Stimulated activated CD8-positive, alpha-beta memory T cell treated with anti-CD3 and anti-CD28 coated beads, Interleukin-7, amount 100 ng/mL, for 48 hours (primary cell): ENCODE measurements at regions not wholly inside any gene's neighbourhood (a gene's known extent, or its start where the extent isn't known, plus 50 kb on each side); places are given as distances from the start of the nearest gene placed in this dataset.

ENCODE experiments used
- DNase-seq, 2 donors: peaks; one replicate each; pipeline ENCODE4 v3.0.0-alpha.2; 2020; ENCODE audit warnings: low read depth in 1 of 2; ENCODE audit errors: extremely low read depth in 1 of 2

DNA sequence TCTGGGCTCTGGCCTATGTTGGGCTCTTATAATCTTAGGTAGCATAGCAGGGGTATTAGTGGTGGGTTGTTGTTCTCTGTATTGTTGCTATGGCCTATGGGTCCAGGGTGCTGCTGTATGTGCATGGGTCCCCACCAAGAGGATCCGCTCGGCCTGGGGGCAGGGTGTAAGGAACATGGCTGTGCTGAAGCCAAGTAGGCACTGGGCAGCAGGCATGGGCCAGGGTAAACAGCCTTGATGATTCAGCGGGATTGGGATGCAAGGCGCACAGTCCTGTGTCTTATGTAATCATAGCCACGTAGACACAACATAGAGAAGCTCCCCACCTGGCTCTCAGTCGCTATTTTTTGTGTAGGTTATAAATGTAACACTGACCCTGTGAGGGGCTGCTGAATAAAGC, 306.9 kb downstream of the ZPLD1 start:
- DNase-seq: no peak

DNA sequence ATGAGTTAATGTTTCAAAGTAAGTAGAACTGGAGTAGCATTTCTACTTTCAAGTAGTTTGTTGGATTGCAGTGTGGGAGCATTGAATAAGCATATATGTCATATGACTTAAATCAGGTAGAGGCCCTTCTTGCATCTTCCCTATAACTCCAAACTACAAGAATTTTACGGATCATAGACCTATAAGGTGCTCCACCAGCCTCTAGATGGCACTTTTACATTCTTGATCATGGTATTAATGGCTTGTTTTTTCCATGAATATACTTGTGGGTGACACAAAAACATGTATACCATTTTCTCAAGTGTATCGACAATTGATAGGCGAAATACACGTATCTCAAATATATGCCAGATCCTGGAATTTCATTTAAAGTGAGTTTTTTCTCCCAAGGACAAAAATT, 311.1 kb downstream of the ZPLD1 start:
- DNase-seq: no peak

DNA sequence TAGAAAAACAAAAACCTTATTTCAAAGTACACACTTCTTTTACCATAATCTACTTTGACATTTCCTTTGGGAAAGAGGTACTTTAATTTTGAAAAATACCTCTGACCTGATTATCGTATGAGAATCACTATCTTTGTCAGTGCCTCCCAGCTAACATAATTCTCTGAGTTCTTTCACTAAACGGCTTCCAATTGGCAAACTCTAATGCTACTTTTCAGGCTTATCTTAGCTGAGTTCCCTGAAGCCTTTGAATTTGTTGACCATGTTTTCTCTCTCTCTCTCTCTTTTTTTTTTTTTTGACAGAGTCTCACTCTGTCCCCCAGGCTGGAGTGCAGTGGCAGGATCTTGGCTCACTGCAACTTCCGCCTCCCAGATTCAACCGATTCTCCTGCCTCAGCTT, 312.8 kb downstream of the ZPLD1 start:
- DNase-seq: no peak

DNA sequence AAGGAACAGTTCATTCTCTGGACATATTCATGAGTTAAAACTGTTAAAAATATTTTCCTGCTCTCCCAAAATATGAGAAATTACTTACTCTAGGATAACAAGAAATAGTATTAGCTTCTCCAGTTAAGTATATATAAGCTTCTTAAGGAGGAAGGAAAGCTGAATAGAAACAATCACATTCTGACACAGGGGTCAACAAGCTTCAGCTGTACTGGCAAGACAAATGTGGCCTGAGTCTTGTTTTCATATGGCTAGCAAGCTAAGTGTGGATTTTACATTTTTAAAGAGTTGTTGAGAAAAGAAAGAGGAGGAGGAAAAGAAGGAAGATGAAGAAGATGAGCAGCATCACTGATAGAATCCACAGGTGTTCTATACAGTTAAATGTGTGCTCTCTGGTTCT, 313.8 kb downstream of the ZPLD1 start:
- DNase-seq: no peak

DNA sequence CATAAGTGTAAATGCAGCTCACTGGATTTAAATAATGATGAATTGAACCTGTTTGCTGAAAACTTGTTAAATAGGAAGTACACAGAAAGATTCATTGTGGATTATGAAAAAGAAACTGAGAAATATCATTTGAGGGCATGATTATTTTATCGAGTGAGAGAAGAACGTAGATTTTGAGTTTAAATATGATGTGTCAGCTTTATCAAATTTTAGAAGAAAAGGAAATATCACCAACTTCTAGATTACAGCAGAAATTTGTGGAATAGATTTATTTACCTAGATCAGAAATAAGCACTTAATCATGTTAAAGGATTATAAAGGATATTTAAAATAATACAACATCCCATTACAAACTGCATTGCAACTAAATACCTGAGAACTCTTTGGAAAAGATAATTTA, 315.5 kb downstream of the ZPLD1 start:
- DNase-seq: no peak

DNA sequence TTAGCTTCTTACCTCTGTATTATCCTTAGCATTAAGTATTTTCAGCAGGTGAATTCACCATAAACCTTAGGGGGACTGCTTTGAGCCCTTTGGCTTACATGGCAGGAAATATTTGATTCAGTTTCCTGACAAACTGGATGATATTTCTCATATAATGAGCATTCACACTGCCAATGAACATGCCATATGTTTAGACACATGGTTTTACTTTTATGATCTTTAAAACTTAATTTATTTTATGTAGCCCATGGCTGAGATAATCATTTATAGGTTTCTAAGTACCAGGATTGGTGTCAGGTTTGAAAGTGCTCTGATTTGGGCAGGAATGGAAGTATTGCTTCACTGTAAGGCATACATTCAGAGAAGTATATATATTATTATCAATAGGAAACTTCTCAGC, 319.1 kb downstream of the ZPLD1 start:
- DNase-seq: no peak

DNA sequence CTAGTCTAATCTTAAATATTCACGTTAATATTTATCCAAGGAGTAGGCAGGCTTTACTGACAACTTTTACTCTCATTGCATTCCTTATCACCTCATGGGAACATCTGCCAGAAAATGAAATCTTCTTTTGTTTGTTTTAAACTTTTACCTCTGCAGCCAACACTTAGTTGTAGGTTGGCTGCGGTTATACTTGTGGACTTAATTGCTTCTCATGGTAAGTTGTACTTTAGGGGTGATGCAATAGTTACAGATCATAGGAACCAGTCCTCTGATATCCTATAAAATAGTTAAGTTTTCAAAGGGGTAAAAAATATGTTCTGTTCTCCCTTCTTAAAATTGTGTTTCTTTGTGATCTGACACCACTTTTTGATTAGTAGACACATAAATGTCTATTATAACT, 321.9 kb downstream of the ZPLD1 start:
- DNase-seq: no peak

DNA sequence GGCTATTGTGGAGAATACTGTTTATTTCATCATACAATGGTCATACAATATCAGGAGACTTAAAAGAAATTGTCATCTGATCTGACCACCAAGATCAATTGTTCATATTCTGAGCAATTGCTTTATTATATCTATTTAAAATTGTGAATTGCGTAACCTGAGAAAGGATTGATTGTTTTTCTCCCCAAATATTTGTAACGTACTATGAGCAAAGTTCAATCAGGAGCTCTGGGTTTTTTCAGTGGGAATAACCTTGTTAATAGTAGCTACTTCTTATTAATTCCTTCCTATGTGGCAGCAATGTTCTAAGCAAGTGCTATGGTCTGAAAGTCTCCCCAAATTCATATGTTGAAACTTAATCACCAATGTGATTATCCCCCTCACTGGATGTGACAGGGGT, 323.1 kb downstream of the ZPLD1 start:
- no peak for DNase-seq

DNA sequence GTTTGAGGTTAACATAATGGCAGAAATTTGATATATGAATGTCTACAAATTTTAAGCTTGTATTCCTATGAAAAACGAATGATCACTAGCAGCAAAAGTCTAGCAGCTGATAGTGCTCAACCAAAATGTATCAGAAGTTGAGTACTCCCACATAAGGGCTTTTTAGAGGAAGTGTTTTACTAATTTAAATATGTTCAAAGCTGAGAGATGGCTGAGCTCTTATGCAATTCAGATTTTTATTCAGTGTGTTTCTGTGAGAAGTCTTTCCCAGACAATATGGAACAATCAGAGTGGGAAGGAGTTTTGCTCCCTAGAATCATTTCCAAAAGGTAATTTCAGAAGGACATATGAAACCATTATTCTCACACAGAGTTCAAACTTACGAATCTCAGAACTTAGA, 327.0 kb downstream of the ZPLD1 start:
- no peak for DNase-seq

DNA sequence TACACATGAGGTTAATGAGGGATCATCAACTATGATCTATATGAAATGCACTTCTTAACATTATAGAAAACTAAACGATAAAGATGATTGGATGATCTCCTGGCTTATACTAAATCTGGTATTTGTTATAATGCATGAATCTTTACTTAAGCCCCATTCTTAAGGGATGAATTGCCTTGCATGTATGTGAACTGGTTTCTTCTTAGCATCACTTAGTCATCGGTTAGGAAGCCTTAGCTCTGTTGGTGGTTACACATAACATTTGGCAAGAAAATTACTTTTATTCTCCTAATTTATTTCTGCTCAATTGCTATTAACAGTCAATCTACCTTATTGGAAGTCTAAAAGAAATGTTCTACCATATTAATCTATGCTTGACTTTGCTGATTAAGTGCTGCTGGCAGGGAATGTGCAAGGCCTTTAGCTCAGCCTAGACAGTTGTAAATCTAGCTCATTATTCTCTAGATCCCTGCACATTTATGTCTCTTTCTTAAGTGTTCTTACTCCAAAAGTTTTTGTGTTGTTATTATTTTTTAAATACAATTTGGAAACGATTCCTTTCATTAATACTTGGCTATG, 356.0 kb downstream of the ZPLD1 start:
- no peak for DNase-seq

DNA sequence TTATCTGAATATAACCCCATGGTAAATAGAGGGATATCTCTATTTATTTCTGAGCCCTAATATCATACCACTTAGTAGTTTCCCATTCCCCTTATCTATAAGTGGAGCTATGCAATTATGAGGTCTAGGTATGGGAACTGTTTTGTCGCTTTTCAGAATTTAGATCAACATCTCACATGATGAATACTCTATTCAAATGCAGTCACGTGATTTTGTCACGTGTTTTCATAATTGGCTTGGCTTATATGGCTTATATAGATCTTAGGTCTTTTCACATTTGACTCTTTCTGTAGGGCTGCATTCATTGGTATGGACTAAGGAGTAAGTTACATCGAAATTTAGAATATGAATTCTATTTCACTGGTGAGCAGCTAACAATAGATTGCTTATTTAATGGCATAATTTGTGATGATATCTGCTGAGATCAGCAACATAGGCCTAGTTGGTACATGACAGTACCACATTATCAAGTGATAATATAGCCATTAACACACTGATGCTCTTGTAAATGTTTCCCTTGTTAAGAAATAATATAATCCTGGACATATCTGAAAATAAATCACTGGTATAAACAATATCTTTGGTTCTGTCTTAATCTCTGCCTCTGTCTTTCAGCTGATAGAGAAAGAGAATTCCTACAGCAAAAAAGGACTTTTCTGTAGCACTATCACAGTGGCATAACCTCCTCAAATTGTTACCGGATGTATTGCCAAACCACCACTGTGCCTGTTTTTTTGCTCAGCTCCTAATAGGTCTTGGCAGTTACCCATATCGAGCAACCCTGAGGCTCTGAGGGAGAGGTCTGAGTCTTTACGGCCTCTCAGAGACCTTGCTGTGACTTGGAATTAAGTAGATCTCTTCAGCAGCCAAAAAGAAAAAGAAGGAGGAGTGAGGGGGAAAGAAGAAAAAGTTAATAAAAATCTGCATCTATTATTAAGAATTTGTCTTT, 357.1 kb downstream of the ZPLD1 start:
- DNase-seq: no peak

DNA sequence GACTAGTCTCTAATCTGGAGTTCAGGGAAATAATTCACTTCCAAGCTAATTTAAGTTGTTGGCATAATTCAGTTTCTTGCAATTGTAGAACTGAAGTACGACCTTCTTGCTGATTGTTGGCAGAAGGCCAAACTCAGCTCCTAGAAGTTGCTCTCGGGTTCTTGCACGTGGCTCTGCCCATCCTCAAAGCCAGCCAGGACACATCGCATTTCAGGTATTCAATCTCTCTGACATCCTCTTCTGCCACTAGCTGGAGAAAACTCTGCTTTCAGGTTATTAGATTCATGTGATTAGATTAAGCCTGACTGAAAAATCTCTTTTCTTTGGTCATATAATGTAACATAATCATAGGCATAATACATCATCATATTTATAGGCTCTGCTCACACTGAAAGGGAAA, 362.0 kb downstream of the ZPLD1 start:
- no peak for DNase-seq

DNA sequence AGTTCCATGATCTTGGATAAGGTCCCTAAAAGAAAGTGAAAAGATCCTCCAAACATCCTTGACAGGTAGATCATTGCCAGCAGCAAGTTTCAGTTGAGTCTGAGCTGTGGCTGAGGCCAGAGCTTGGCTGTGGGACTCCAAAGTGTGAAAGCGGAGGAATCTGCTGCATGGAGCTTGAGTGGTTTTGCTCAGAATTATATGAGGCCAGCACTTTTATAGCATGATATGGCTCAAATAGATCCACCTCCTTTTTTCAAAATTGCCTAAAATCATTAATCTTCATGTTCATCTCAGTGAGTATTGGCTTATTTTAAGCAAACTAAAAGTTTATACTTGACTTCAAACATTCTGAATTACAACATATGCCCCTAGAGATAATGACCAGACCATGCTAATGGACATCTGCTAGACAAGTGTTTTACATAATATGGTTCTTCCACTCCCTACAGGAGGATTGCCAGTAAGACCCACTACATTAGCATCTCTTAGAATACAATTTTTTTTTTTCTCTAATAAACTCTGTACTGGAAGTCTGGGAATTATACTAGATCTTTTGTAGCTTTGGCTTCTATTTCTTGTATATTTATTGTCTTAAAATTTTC, 368.1 kb downstream of the ZPLD1 start:
- no peak for DNase-seq

DNA sequence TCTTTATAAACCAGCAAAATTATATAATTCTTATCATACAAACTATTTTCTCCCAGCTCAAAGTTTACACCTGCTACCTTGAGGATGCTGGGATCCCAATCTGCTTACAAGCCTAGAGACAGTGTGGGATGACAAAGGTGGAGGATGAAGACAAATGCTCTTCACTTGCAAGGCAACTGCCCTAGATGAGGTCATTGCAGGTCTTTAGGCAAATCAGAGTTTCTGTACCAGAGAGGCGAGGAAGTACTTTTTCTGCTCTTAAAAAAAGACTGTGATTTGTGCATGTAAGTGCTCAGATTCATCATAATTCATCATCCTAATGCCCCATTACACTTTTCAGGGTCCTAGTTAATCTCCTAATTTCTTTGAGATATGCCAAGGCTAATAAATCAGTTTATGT, 376.1 kb downstream of the ZPLD1 start:
- DNase-seq: no peak

DNA sequence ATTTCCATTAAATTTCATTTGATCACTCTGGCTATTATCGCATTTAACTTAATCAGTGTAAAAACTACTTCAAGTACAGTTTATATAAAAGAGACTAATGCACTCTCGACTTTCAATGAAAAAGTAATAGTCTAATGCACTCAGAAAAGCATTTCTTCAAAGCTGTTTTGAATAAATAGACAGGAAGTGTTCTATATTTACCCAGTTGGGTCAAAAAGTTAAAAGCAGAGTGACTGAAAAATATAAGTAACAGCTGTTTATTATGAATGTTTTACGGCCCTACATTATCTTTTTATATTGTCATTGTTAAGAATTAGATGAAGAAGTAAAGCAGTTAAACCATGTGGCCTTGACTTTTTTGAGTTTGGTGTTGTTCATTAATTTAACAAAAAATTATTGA, 391.8 kb downstream of the ZPLD1 start:
- DNase-seq: no peak

DNA sequence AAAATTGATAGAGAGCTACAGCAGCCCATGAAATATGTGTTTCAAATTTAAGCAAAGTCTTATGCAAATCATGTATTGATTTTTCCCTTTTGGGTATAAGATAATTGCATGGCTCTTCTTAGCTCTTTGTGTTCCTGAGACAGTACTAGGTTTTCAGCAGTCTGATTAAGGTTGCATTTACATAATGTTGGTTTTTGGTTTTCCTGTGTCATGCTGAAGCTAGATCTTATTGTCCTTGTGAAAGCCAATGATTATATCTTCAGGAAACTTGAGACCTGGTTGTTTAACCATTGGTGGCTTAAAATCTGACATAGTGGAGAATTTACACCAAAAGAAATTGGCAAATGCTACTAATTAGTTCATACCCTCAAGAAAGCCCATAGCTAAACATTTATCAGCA, 392.6 kb downstream of the ZPLD1 start:
- no peak for DNase-seq

DNA sequence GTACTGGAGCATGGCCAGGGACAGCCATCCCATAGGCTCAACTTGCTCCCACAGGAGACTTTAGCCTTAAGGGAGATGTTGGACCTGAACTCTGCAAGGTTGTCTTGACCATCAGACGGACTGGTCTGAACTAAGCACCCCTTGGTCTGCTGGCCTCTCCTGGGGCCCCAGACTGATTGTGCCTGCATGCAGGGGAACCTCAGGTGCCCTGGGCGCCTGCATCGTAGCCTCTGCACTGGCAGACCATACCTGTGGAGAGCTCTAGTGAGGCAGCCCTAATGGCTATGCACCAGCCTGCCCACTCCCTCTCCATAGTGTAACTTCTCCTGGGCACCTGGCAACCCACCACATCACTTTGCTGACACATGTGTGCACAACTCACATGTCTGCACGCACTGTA, 395.6 kb downstream of the ZPLD1 start:
- no peak for DNase-seq

DNA sequence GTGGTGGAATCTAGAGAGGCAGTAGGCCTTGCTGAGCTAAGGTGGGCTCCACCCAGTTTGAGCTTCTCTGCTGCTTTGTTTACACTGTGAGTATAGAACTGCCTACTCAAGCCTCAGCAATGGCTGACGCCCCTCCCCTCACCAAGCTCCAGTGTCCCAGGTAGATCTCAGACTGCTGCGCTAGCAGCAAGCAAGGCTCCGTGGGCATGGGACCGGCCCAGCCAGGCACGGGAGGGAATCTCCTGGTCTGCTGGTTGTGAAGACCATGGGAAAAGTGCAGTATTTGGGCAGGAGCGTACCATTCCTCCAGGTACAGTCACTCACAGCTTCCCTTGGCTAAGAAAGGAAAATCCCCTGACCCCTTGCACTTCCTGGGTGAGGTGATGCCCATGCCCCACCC, 407.1 kb downstream of the ZPLD1 start:
- no peak for DNase-seq

DNA sequence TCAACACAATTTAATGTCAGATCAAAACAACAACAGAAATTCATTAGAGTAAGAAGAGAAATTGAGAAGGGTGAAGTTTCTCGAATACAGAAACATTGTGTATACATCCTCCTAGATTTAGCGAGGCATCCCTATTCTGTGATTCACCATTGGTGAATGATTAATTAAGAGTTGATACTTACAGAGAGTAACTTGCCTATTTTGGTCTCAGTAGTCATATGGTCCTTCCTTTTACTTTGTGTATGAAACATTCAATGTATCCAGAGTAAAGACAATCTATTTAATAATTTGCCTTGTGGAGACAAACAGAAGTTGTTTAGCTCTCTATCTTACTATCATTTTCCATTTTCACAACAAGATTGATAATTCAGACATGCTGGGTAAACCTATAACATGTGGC, 432.0 kb downstream of the ZPLD1 start:
- no peak for DNase-seq

DNA sequence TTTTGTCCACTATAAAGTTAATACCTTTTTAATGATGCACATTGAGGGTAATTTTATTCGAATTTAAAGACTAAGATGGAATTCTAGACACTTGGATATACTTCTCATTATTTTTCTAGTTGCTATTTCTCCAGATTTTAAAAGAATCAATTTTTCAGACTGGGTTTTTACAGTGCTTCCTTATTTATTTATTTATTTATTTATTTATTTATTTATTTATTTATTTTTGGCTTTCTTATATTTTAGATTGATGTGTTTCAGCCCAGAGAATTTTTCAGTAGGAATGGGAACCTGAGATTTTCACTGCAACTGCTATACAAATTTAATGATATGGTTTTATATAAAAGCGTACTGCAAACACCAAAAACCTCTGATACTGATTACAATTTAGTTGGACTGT, 448.7 kb downstream of the ZPLD1 start:
- no peak for DNase-seq

DNA sequence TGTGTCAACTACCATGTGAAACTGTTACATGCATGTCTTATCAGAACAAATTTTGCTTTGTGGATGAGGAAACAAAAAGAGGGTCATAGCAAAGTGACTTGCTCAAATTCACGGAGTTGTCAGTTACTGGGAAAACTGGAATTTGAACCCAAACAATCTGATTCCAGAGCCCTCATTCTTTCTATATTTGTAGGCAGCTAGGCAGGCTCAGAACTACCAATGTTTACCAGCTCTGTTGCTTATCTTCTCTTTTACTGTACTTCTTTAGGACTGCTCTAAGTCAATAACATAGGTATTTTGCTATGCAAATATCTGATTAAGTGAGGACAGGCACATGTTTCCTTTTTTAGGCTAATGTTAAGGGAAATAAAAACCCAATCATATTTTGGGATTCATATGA, 450.5 kb downstream of the ZPLD1 start:
- no peak for DNase-seq

DNA sequence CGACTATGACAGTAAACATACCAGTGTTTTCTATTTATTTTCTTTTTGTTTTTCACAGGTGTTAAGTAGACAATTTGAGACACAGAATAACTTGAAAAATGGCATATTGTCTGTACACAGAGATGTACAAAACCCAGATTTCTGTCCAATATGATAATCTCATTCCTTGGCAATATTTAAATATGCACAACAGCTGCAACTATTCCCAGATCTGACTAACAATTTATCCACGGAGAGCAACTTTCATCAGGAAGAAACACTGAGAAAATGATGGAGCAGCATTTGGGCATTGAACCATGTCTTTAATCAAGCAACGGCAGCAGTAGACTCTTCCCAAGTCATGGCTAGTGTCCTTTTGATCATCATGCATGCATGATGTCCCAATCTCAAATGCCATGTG, 452.6 kb downstream of the ZPLD1 start:
- DNase-seq: no peak
